ENCODE measurements at regions not wholly inside any gene's neighbourhood (a gene's known extent, or its start where the extent isn't known, plus 50 kb on each side); places are given as distances from the start of the nearest gene placed in this dataset.

DNA sequence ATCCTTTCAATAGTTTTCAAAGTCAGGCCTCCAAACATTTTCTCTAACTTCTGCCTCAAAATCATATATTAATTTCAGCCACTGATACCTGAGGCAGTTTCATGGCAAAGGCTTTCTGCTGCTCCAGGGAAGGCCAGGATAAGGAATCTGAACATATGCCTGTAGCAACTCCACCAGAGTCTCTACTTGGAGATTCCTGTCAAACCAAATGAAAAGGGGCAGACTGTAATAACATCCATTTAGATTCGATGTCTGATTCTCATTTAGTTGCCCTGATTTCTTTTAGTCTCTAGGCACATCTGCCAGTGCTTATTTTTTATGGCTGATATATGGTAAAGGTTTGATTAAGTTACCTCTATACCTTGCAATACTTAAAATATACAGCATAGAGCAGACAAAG lies 109.6 kb upstream of the ZNF385D start:
- no peak overlapping the region for H3K4me3 ChIP-seq (ENCODE audit: low read length)
- DNase-seq (ENCODE audit: low read depth), result no peak
- TF ChIP-seq, protein P1, sequence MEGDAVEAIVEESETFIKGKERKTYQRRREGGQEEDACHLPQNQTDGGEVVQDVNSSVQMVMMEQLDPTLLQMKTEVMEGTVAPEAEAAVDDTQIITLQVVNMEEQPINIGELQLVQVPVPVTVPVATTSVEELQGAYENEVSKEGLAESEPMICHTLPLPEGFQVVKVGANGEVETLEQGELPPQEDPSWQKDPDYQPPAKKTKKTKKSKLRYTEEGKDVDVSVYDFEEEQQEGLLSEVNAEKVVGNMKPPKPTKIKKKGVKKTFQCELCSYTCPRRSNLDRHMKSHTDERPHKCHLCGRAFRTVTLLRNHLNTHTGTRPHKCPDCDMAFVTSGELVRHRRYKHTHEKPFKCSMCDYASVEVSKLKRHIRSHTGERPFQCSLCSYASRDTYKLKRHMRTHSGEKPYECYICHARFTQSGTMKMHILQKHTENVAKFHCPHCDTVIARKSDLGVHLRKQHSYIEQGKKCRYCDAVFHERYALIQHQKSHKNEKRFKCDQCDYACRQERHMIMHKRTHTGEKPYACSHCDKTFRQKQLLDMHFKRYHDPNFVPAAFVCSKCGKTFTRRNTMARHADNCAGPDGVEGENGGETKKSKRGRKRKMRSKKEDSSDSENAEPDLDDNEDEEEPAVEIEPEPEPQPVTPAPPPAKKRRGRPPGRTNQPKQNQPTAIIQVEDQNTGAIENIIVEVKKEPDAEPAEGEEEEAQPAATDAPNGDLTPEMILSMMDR (IDR thresholded peaks at IDR 0.05; ENCODE audit: insufficient read depth, low read depth, low read length, missing control alignments), result no peak

DNA sequence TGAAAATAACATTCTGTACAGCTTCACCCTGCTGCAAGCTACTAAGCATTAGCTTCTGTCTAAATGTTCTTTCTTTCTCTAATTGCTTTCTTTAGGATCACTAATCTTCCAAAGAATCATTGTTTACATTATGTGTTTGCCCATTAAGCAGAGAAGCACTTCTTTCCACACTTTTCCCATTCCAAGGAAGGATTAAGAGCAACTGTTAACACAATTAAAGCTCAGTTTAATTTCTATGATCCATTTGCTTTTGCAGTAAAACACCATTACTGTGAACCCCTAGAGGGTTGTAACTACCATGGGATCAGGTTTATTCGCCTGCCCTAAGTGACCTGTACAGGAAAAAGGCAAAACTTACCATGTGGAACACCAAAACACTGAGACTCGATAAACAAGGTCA lies 125.8 kb upstream of the ZNF385D start:
- H3K4me3 ChIP-seq (ENCODE audit: low read length), result no peak overlapping the region
- TF ChIP-seq, protein P1 (IDR thresholded peaks at IDR 0.05; ENCODE audit: insufficient read depth, low read depth, low read length, missing control alignments), result no peak
- no peak for DNase-seq (ENCODE audit: low read depth)

- H3K4me3 ChIP-seq (ENCODE audit: low read length), result no peak overlapping the region
- TF ChIP-seq, protein P1 (IDR thresholded peaks at IDR 0.05; ENCODE audit: insufficient read depth, low read depth, low read length, missing control alignments), result no peak
- no peak for DNase-seq (ENCODE audit: low read depth)
Measured at GRCh38 chr3:21877214-21877754, 126.3 kb upstream of the ZNF385D start.

- TF ChIP-seq, protein P1 (IDR thresholded peaks at IDR 0.05; ENCODE audit: insufficient read depth, low read depth, low read length, missing control alignments), result no peak
- no peak for DNase-seq (ENCODE audit: low read depth)
- no peak overlapping the region for H3K4me3 ChIP-seq (ENCODE audit: low read length)
Measured at GRCh38 chr3:21879184-21879886, 128.3 kb upstream of the ZNF385D start.

- no peak for DNase-seq (ENCODE audit: low read depth)
- H3K4me3 ChIP-seq (ENCODE audit: low read length), result no peak overlapping the region
- TF ChIP-seq, protein P1 (IDR thresholded peaks at IDR 0.05; ENCODE audit: insufficient read depth, low read depth, low read length, missing control alignments), result no peak
Measured at GRCh38 chr3:21888656-21889055, 137.6 kb upstream of the ZNF385D start.

DNA sequence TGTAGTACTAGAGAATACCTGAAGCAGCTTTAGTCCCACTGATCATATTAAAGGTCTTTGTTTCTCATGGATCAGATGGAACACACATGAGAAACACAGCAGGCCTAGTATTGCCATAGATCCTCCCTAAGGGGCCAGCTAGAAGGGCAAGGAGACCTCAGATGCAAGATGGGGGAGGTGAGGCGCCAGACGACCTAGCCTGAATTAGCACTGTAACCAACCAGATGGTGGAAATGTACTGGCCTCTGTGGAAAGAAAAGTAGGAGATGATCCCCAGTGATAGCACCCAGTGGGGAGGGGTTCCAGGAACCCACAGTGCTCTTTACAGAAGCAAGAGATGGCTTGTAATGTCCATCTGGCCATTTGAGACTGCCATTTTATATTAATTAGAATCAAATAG lies 138.2 kb upstream of the ZNF385D start:
- H3K4me3 ChIP-seq (ENCODE audit: low read length), result no peak overlapping the region
- TF ChIP-seq, protein P1 (IDR thresholded peaks at IDR 0.05; ENCODE audit: insufficient read depth, low read depth, low read length, missing control alignments), result no peak
- DNase-seq (ENCODE audit: low read depth), result no peak

GRCh38 chr3:21892104-21892503 lies 141.1 kb upstream of the ZNF385D start:
- TF ChIP-seq, protein P1 (IDR thresholded peaks at IDR 0.05; ENCODE audit: insufficient read depth, low read depth, low read length, missing control alignments), result no peak
- no peak overlapping the region for H3K4me3 ChIP-seq (ENCODE audit: low read length)
- DNase-seq (ENCODE audit: low read depth), result no peak

Data from epithelial cell of esophagus (primary cell).